DOHH2 (cell line): ENCODE measurements at regions not wholly inside any gene's neighbourhood (a gene's known extent, or its start where the extent isn't known, plus 50 kb on each side); places are given as distances from the start of the nearest gene placed in this dataset.

Experiments
- H3F3A ChIP-seq: fragments of 200-600 bp; sonication (generic), shearing (Covaris generic); 2 replicates; pipeline ENCODE4 v1.6.0; 2016; ENCODE audit warnings: antibody characterized with exemption, mild to moderate bottlenecking; ENCODE audit not compliant: control insufficient read depth, insufficient read depth
- H3K27ac ChIP-seq: fragments of 200-600 bp; sonication (generic); 2 replicates; pipeline ENCODE4 v1.5.1; 2014; ENCODE audit warnings: low read depth, mild to moderate bottlenecking, low read length, moderate library complexity
- H3K27me3 ChIP-seq: fragments of 200-600 bp; sonication (generic); 2 replicates; pipeline ENCODE4 v1.6.1; 2014; ENCODE audit warnings: mild to moderate bottlenecking, low read length, mixed read lengths; ENCODE audit not compliant: control insufficient read depth
- H3K36me3 ChIP-seq: fragments of 200-600 bp; sonication (generic); 2 replicates; pipeline ENCODE4 v1.6.1; 2014; ENCODE audit warnings: mild to moderate bottlenecking, low read length, moderate library complexity, mixed read lengths; ENCODE audit not compliant: control insufficient read depth
- H3K4me1 ChIP-seq: fragments of 200-600 bp; sonication (generic); 2 replicates; pipeline ENCODE4 v1.6.1; 2014; ENCODE audit warnings: mild to moderate bottlenecking, low read length, mixed read lengths; ENCODE audit not compliant: control insufficient read depth
- H3K4me2 ChIP-seq: fragments of 200-600 bp; sonication (generic); 2 replicates; pipeline ENCODE4 v1.6.0; 2014; ENCODE audit warnings: mild to moderate bottlenecking, low read length, moderate library complexity
- H3K4me3 ChIP-seq: fragments of 200-600 bp; sonication (generic); 2 replicates; pipeline ENCODE4 v1.5.1; 2014; ENCODE audit warnings: mild to moderate bottlenecking, low read length, mixed read lengths
- H3K79me2 ChIP-seq: fragments of 200-600 bp; sonication (generic); 2 replicates; pipeline ENCODE4 v1.6.1; 2014; ENCODE audit warnings: mild to moderate bottlenecking, low read length, mixed read lengths; ENCODE audit not compliant: control insufficient read depth
- H3K9me2 ChIP-seq: fragments of 200-600 bp; sonication (generic); replicated peaks from 2 replicates; pipeline ENCODE4 v1.6.1; 2014; ENCODE audit warnings: mild to moderate bottlenecking, low read length, mixed read lengths; ENCODE audit not compliant: control insufficient read depth
- H3K9me3 ChIP-seq: fragments of 200-600 bp; sonication (generic); 2 replicates; pipeline ENCODE4 v1.6.1; 2014; ENCODE audit warnings: antibody characterized with exemption, low read length, mixed read lengths; ENCODE audit not compliant: control insufficient read depth, insufficient read depth
- H4K20me1 ChIP-seq: fragments of 200-600 bp; sonication (generic); 2 replicates; pipeline ENCODE4 v1.6.0; 2014; ENCODE audit warnings: low read depth, mild to moderate bottlenecking, antibody characterized with exemption, low read length, moderate library complexity; ENCODE audit not compliant: control insufficient read depth, insufficient read depth
- EZH2phosphoT487 ChIP-seq: fragments of 200-600 bp; sonication (generic); IDR thresholded peaks from 2 replicates; pipeline ENCODE4 v1.6.1; 2017; ENCODE audit warnings: borderline replicate concordance, mild to moderate bottlenecking, antibody characterized with exemption, low read length, moderate library complexity, mixed read lengths
- TF ChIP-seq, protein P1 (sequence below): fragments of 200-600 bp; sonication (generic); IDR thresholded peaks from one replicate; pipeline ENCODE4 v1.5.1; 2014; ENCODE audit warnings: antibody characterized with exemption, mild to moderate bottlenecking, low read depth, low read length; ENCODE audit not compliant: poor library complexity, severe bottlenecking

DNA sequence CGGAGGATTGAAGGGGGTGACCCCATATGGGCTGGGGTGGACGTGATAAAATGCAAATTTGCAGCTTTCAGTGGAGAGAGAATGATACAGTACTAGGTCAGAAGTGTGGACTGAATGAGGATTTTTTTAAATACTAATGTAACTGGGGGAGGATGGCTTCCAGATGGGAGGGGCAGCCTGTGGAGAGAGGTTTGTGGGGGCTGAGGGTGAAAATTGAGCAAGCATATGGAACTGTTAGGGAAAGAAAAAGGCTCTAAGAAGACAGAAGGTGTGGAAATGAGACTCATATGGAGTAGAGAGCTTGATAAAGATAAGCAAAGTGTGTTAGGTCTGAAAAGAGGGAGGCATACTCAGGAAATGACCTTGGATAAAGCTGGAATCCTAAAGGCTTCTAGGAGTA lies 926.4 kb downstream of the IGSF11 start:
- H3K4me3 ChIP-seq, result no peak overlapping the region
- H3K4me1 ChIP-seq, result no peaks in the 10 kb centered on the region
- H4K20me1 ChIP-seq, result no peaks in the 10 kb centered on the region
- no peaks in the 10 kb centered on the region for H3F3A ChIP-seq
- no peaks in the 10 kb centered on the region for H3K9me2 ChIP-seq
- H3K27me3 ChIP-seq, result no peaks in the 10 kb centered on the region
- H3K36me3 ChIP-seq, result no peaks in the 10 kb centered on the region
- no peaks in the 10 kb centered on the region for H3K9me3 ChIP-seq
- no peaks in the 10 kb centered on the region for H3K79me2 ChIP-seq
- TF ChIP-seq, protein P1, sequence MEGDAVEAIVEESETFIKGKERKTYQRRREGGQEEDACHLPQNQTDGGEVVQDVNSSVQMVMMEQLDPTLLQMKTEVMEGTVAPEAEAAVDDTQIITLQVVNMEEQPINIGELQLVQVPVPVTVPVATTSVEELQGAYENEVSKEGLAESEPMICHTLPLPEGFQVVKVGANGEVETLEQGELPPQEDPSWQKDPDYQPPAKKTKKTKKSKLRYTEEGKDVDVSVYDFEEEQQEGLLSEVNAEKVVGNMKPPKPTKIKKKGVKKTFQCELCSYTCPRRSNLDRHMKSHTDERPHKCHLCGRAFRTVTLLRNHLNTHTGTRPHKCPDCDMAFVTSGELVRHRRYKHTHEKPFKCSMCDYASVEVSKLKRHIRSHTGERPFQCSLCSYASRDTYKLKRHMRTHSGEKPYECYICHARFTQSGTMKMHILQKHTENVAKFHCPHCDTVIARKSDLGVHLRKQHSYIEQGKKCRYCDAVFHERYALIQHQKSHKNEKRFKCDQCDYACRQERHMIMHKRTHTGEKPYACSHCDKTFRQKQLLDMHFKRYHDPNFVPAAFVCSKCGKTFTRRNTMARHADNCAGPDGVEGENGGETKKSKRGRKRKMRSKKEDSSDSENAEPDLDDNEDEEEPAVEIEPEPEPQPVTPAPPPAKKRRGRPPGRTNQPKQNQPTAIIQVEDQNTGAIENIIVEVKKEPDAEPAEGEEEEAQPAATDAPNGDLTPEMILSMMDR, result no peak
- TF ChIP-seq EZH2phosphoT487, result no peak
- H3K4me2 ChIP-seq, result no peak overlapping the region
- H3K27ac ChIP-seq, result no peak overlapping the region

DNA sequence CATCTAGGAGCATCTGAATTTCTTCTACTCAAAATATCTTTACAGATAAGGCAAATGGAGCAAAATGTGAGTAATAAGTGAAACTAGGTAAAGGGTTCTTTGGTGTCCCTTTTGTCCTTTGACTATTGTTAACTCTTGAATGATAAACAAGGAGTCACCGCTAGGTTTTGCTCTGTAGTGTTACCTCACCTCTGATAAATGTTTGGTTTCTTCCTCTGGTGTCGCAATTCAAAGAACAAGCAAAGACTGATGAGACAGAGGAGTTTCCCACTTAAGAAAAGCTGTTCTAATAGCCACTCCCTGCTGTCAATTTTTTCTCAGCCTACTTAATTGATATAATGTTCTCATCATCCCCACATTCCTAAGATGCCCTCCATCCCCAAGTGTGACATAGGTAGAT lies 925.9 kb downstream of the IGSF11 start:
- H3K4me1 ChIP-seq, result no peaks in the 10 kb centered on the region
- H3K36me3 ChIP-seq, result no peaks in the 10 kb centered on the region
- H3K4me3 ChIP-seq, result no peak overlapping the region
- H4K20me1 ChIP-seq, result no peaks in the 10 kb centered on the region
- H3K79me2 ChIP-seq, result no peaks in the 10 kb centered on the region
- H3K9me3 ChIP-seq, result no peaks in the 10 kb centered on the region
- H3K9me2 ChIP-seq, result no peaks in the 10 kb centered on the region
- no peaks in the 10 kb centered on the region for H3F3A ChIP-seq
- no peaks in the 10 kb centered on the region for H3K27me3 ChIP-seq
- no peak overlapping the region for H3K27ac ChIP-seq
- no peak overlapping the region for H3K4me2 ChIP-seq
- no peak for TF ChIP-seq EZH2phosphoT487
- TF ChIP-seq, protein P1, result no peak

DNA sequence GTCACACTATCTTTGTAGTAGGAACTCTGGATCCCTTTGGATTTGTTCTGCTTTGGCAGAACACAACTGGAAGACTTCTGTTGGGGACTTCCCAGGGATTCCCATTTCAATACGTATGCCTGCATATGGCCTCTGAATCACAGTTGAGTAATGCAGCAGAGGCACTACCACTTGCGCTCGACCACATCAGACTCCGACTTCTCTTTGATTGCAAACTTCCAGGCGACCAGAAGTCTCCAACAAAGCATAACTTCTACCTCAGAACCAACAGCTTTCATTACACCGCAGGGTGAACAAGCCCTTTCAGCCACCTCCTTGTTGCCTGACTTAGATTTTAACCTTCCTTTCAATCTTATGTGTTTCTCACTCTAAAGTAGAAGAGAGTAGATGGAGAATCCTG lies 924.4 kb downstream of the IGSF11 start:
- Histone ChIP-seq H3K4me2 (no peak overlapping the region), H3K9me2 (no peaks in the 10 kb centered on the region), H3K27me3 (no peaks in the 10 kb centered on the region), H3K4me3 (no peak overlapping the region), H3F3A (no peaks in the 10 kb centered on the region), H3K4me1 (no peaks in the 10 kb centered on the region), H4K20me1 (no peaks in the 10 kb centered on the region), H3K36me3 (no peaks in the 10 kb centered on the region), H3K79me2 (no peaks in the 10 kb centered on the region), H3K9me3 (no peaks in the 10 kb centered on the region), H3K27ac (no peak overlapping the region)
- TF ChIP-seq EZH2phosphoT487, result no peak
- TF ChIP-seq, protein P1, result no peak

DNA sequence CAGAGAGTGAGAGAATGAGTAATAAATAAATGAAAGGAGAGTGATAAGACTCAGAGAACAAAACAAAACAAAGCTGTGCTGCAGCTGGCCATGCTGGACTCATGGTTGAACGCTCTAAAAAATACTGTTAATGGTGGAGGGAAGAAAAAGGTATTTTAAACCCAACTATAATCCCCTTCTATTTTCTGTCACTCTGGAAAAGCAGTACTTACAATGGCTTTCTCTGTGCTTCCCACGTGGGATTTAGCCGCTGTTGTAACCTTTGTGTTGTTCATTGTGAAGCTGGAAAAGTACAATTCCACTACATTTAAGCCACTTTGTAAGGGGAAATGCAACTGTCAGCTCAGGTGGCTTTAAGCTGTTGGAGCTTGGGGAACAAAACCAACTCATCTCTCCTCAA lies 917.7 kb downstream of the IGSF11 start:
- Histone ChIP-seq H3K4me1 (no peaks in the 10 kb centered on the region), H3K79me2 (no peaks in the 10 kb centered on the region), H3K27ac (no peak overlapping the region), H3K9me3 (no peaks in the 10 kb centered on the region), H3F3A (no peaks in the 10 kb centered on the region), H3K4me2 (no peak overlapping the region), H4K20me1 (no peaks in the 10 kb centered on the region), H3K9me2 (no peaks in the 10 kb centered on the region), H3K4me3 (no peak overlapping the region), H3K27me3 (no peaks in the 10 kb centered on the region), H3K36me3 (no peaks in the 10 kb centered on the region)
- TF ChIP-seq, protein P1, result no peak
- no peak for TF ChIP-seq EZH2phosphoT487
